HEK293T (cell line): ENCODE measurements at regions not wholly inside any gene's neighbourhood (a gene's known extent, or its start where the extent isn't known, plus 50 kb on each side); places are given as distances from the start of the nearest gene placed in this dataset.

Experiments
- CTCF ChIA-PET: fragments of 350-600 bp; formaldehyde crosslinking; extraction: SDS; loops from one replicate; lab custom pipeline; 2021; ENCODE audit warnings: antibody characterized with exemption, inconsistent platforms; lab: Yijun Ruan, JAX
- POLR2A ChIA-PET: fragments of 350-600 bp; formaldehyde crosslinking; extraction: SDS; loops from one replicate; lab custom pipeline; 2020; ENCODE audit warnings: antibody characterized with exemption, inconsistent platforms; lab: Yijun Ruan, JAX
- DNase-seq: peaks from one replicate; pipeline ENCODE4 v3.0.0; 2012; ENCODE audit warnings: mixed read lengths; ENCODE audit errors: extremely low spot score
- ARNT ChIP-seq: fragments of 450-650 bp; IDR thresholded peaks from 2 replicates; pipeline ENCODE4 v1.6.1; 2017; ENCODE audit warnings: mild to moderate bottlenecking
- BHLHE40 ChIP-seq: fragments of 450-650 bp; IDR thresholded peaks from 2 replicates; pipeline ENCODE4 v1.6.1; 2016; ENCODE audit warnings: mild to moderate bottlenecking, moderate library complexity, borderline replicate concordance
- CTBP1 ChIP-seq: fragments of 450-650 bp; IDR thresholded peaks from 2 replicates; pipeline ENCODE4 v1.6.1; 2016; ENCODE audit warnings: borderline replicate concordance
- ELF4 ChIP-seq: fragments of 450-650 bp; IDR thresholded peaks from 2 replicates; pipeline ENCODE4 v1.6.1; 2017; ENCODE audit warnings: antibody characterized with exemption
- FOXA1 ChIP-seq: fragments of 450-650 bp; IDR thresholded peaks from 2 replicates; pipeline ENCODE4 v1.6.1; 2016; ENCODE audit warnings: mild to moderate bottlenecking
- FOXK2 ChIP-seq: fragments of 450-650 bp; IDR thresholded peaks from 2 replicates; pipeline ENCODE4 v1.6.1; 2016; ENCODE audit warnings: mild to moderate bottlenecking
- FOXM1 ChIP-seq: fragments of 450-650 bp; IDR thresholded peaks from 2 replicates; pipeline ENCODE4 v1.6.1; 2017; ENCODE audit warnings: mild to moderate bottlenecking, borderline replicate concordance
- HDGF ChIP-seq: fragments of 450-650 bp; IDR thresholded peaks from 2 replicates; pipeline ENCODE4 v1.6.1; 2017; ENCODE audit warnings: antibody characterized with exemption, borderline replicate concordance
- L3MBTL2 ChIP-seq: fragments of 450-650 bp; conservative IDR thresholded peaks from 2 replicates; pipeline ENCODE4 v1.6.1; 2016; ENCODE audit warnings: mild to moderate bottlenecking
- LEF1 ChIP-seq: fragments of 450-650 bp; IDR thresholded peaks from 2 replicates; pipeline ENCODE4 v1.6.1; 2017; ENCODE audit warnings: mild to moderate bottlenecking, borderline replicate concordance
- NFRKB ChIP-seq: fragments of 450-650 bp; IDR thresholded peaks from 2 replicates; pipeline ENCODE4 v1.6.1; 2016; ENCODE audit warnings: mild to moderate bottlenecking, moderate library complexity
- SP1 ChIP-seq: fragments of 450-650 bp; IDR thresholded peaks from 2 replicates; pipeline ENCODE4 v1.6.1; 2017
- SUZ12 ChIP-seq: fragments of 450-650 bp; IDR thresholded peaks from 2 replicates; pipeline ENCODE4 v1.6.1; 2016; ENCODE audit warnings: mild to moderate bottlenecking
- TARDBP ChIP-seq: fragments of 450-650 bp; IDR thresholded peaks from 2 replicates; pipeline ENCODE4 v1.6.1; 2016
- ZNF384 ChIP-seq: fragments of 450-650 bp; IDR thresholded peaks from 2 replicates; pipeline ENCODE4 v1.6.1; 2016
- TF ChIP-seq, protein P1 (sequence below): fragments of 450-650 bp; IDR thresholded peaks from 2 replicates; pipeline ENCODE4 v1.6.1; 2016

DNA sequence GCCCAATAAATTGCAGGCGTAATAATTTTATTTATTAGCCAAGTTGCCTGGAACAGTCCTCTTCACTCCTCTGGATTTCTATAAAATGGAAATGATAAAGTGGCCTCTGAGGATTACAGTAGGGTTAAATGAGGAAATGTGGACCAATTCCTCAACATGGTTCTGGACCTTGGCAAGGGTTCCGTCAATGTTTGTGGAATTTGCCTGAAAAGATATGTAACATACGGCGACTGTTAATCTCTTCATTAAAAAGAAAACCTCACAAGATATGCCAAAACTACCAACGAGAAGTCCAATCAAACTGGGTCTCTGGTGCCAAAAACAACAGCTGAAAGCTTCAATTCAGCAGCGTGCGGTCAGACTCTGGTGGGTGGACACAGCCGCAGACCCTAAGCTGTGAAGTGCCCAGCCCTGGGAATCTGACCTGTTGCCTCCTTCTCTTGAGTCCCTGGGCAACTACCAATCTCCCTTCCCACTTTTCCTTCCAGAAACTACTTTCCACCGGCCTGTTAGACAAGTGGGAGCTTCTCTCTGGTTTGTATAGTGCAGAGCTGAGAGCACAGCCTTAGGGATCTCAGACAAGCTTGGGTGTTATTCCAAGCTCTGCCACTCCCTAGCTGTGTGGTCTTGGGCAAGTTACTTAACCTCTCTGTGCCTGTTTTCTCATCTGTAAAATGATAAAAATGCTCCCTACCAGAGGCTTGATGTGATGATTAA lies 190.5 kb upstream of the GSC start:
- CTCF ChIA-PET, result no interaction called here
- TF ChIP-seq HDGF (no peak), LEF1 (no peak), ARNT (no peak), NFRKB (no peak), L3MBTL2 (no peak), FOXA1 (no peak), ZNF384 (no peak), SUZ12 (no peak), FOXK2 (no peak), CTBP1 (no peak), SP1 (no peak)
- TF ChIP-seq, protein P1, sequence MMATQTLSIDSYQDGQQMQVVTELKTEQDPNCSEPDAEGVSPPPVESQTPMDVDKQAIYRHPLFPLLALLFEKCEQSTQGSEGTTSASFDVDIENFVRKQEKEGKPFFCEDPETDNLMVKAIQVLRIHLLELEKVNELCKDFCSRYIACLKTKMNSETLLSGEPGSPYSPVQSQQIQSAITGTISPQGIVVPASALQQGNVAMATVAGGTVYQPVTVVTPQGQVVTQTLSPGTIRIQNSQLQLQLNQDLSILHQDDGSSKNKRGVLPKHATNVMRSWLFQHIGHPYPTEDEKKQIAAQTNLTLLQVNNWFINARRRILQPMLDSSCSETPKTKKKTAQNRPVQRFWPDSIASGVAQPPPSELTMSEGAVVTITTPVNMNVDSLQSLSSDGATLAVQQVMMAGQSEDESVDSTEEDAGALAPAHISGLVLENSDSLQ, result no peak
- POLR2A ChIA-PET, result no interaction called here
- DNase-seq, result no peak

DNA sequence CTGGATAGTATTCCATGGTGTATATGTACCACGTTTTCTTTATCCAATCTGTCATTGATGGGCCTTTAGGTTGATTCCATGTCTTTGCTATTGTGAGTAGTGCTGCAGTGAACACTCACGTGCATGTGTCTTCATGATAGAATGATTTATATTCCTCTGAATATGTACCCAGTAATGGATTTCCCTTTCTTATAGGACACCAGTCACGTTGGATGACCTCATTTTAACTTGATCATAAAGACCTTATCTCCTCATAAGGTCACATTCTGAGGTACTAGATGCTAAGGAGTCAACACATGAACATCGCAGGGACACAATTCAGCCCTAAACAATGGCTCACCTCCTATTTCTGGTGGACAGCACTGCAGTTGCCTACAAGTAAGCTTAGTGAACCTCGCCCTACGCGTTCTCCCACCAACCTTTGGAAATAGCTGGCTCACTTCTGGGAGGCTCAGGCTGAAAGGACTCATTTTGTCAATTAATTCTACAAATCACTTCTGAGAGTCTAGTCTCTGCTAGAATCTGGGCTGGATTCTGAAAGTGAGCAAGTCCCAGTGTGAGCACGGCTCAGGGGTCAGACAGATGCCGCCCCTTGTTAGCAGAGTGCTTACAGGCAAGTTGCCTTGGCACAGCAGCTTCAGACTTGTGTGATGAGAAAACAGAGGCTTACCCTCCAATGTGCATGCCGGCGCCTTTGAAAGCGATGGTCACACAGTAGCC lies 183.8 kb upstream of the GSC start:
- POLR2A ChIA-PET, result no interaction called here
- TF ChIP-seq FOXA1, result no peak
- TF ChIP-seq ZNF384, result no peak
- TF ChIP-seq, protein P1, result no peak
- no peak for TF ChIP-seq SUZ12
- no peak for TF ChIP-seq FOXM1
- TF ChIP-seq ELF4, result no peak
- no peak for TF ChIP-seq CTBP1
- TF ChIP-seq L3MBTL2, result no peak
- no peak for TF ChIP-seq NFRKB
- no peak for TF ChIP-seq SP1
- TF ChIP-seq HDGF, result no peak
- no peak for TF ChIP-seq FOXK2
- TF ChIP-seq LEF1, result no peak
- no peak for TF ChIP-seq ARNT
- no peak for TF ChIP-seq BHLHE40
- CTCF ChIA-PET, result no interaction called here
- DNase-seq, result no peak

DNA sequence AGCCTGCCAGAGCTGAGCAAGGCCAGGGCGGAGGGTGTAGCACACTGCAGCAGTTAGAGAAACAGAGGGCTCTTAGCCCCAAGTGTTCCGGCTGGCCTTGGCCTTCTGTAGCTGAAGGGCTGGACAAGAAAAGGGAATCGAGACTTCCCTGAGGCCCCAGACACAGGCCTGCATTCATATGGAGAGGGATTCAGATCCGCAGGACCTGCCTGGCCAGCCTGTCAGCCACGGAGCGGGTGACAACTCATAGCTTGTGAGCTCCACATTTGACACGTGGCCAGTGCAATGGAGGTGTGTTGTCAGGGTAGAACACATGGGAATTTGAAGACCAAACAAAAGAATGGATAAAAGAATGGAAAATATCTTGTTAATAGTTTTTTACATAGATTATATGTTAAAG lies 182.2 kb upstream of the GSC start:
- CTCF ChIA-PET, result no interaction called here
- TF ChIP-seq FOXK2 (no peak), ARNT (no peak), LEF1 (no peak), SUZ12 (no peak), L3MBTL2 (no peak), BHLHE40 (no peak), CTBP1 (no peak), ELF4 (no peak), HDGF (no peak), SP1 (no peak)
- TF ChIP-seq, protein P1, result no peak
- POLR2A ChIA-PET, result no interaction called here
- DNase-seq, result no peak

DNA sequence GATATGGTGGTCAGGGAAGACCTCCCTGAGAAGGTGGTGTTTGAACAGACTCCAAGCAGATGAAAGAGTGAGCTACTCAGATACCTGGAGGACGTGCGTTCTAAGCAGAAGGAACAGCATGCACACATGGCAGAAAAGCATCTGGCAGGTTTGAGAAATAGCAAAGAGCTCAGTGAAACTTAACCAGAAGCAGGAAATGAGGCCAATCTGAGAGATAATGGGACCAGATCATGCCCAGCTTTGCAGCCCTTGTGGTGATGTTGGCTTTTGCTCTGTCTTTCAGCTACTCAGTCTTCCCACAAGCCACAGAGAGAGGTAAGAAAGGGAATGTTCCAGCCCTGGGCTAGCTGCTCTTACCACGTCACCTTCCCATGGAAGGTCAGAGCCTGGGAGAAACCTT lies 176.3 kb upstream of the GSC start:
- ChIA-PET POLR2A (no interaction called here), CTCF (interaction anchor here (0.7 kb wide), 1 partner anchor 11 kb away, joined by 4 read pairs; no protein-coding TSS in a partner anchor)
- TF ChIP-seq FOXM1, result no peak
- TF ChIP-seq SP1, result no peak
- TF ChIP-seq ELF4, result no peak
- no peak for TF ChIP-seq LEF1
- TF ChIP-seq, protein P1, result no peak
- no peak for TF ChIP-seq BHLHE40
- no peak for TF ChIP-seq FOXK2
- TF ChIP-seq HDGF, result no peak
- TF ChIP-seq L3MBTL2, result no peak
- TF ChIP-seq ZNF384, result no peak
- TF ChIP-seq FOXA1, result no peak
- TF ChIP-seq ARNT, result no peak
- DNase-seq, result no peak

DNA sequence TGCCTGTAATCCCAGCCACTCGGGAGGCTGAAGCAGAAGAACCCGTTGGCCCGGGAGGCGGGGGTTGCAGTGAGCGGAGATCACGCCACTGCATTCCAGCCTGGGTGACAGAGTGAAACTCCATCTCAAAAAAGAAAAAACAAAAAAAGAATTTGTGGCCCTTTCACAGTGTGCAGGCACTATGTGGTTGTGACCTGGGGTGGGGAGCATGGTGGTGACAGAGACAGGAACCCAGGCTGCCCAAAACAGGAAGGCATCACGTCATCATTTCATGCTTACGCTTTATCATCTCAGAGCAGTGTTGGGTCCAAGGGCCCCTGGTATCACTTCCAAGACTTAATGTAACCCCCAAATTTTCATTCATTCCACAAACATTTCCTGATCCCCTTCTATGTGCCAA lies 175.7 kb upstream of the GSC start:
- CTCF ChIA-PET, result no interaction called here
- no peak for DNase-seq
- POLR2A ChIA-PET, result no interaction called here
- TF ChIP-seq ZNF384 (no peak), CTBP1 (no peak), FOXK2 (no peak), SUZ12 (no peak), L3MBTL2 (no peak), SP1 (no peak), LEF1 (no peak), ARNT (no peak), ELF4 (no peak), NFRKB (no peak), TARDBP (no peak), BHLHE40 (no peak), FOXM1 (no peak), FOXA1 (no peak), HDGF (no peak)
- TF ChIP-seq, protein P1, result no peak
